ENCODE measurements at regions not wholly inside any gene's neighbourhood (a gene's known extent, or its start where the extent isn't known, plus 50 kb on each side); places are given as distances from the start of the nearest gene placed in this dataset.

- no peak for DNase-seq (ENCODE audit: low spot score)
- no peak overlapping the region for H3K9ac ChIP-seq (ENCODE audit: insufficient read depth, low read depth, low read length)
- H3K4me3 ChIP-seq (replicated peaks in 1 of 3; ENCODE audit: insufficient read depth in 1 of 3, low read depth in 2 of 3, low read length in 3 of 3) = no peak overlapping the region
- 9% methylated on average over 5 of the region's 5 CpGs for WGBS (ENCODE audit: low lambda C conversion rate)
- BruUV-seq (replicated peaks) = no TSS peak
- H3K36me3 ChIP-seq (replicated peaks in 1 of 2; ENCODE audit: control insufficient read depth in 1 of 2, insufficient read depth in 2 of 2, low read length in 2 of 2) = no peaks in the 10 kb centered on the region
- H4K20me1 ChIP-seq (ENCODE audit: insufficient read depth, low read length) = no peaks in the 10 kb centered on the region
- H3K4me1 ChIP-seq (ENCODE audit: insufficient read depth, low read length) = no peaks in the 10 kb centered on the region
- H3K9me3 ChIP-seq (ENCODE audit: low read length) = no peaks in the 10 kb centered on the region
- in situ Hi-C loops (cut with HindIII; ENCODE audit: extremely low pct_ligation_motif_present, low pct_unique_long_range_greater_than_20kb) = no loop called here
- ChIA-PET POLR2A (no interaction called here), CTCF (ENCODE audit: low intra/inter-chr PET ratio, low total read pairs) (no interaction called here)
- intact Hi-C loops (cut with micrococcal nuclease; ENCODE audit: unreplicated experiment) = no loop called here
- TF ChIP-seq HBP1 (CRISPR knock-in tag; IDR thresholded peaks at IDR 0.05; ENCODE audit: low read depth) (no peak), CCDC6 (CRISPR knock-in tag; IDR thresholded peaks at IDR 0.05) (no peak), ZNF253 (CRISPR knock-in tag; IDR thresholded peaks at IDR 0.05; ENCODE audit: borderline replicate concordance) (no peak), AGO2 (optimal IDR thresholded peaks at IDR 0.05; ENCODE audit: low read depth, low read length) (no peak), ATF7 (IDR thresholded peaks at IDR 0.05) (no peak), ATF7 (CRISPR knock-in tag; IDR thresholded peaks at IDR 0.05) (no peak), FOXP1 (IDR thresholded peaks at IDR 0.05) (no peak), FOXP1 (CRISPR knock-in tag; IDR thresholded peaks at IDR 0.05) (no peak), IKZF5 (CRISPR knock-in tag; IDR thresholded peaks at IDR 0.05) (no peak), ZNF12 (CRISPR knock-in tag; IDR thresholded peaks at IDR 0.05) (no peak), CBX1 (IDR thresholded peaks at IDR 0.05; ENCODE audit: low read depth) (no peak), MEF2D (CRISPR knock-in tag; IDR thresholded peaks at IDR 0.05) (no peak)
- H3K27ac ChIP-seq (ENCODE audit: extremely low read length, insufficient read depth, low read length) = no peak overlapping the region
- no peak overlapping the region for H3K4me2 ChIP-seq (ENCODE audit: low read depth, low read length)
- no peaks in the 10 kb centered on the region for H3K79me2 ChIP-seq (ENCODE audit: insufficient read depth, low read length)
- no peak for FAIRE-seq
- H2AFZ ChIP-seq (ENCODE audit: low read length) = no peak overlapping the region
- ATAC-seq = no peak
- no peaks in the 10 kb centered on the region for H3K27me3 ChIP-seq (ENCODE audit: control insufficient read depth in 1 of 2, insufficient read depth in 2 of 2, low read length in 2 of 2)
Measured at GRCh38 chr6:164142322-164142721, 727.8 kb downstream of the QKI start.

All from HepG2 (cell line).